H1 (cell line): ENCODE measurements at regions not wholly inside any gene's neighbourhood (a gene's known extent, or its start where the extent isn't known, plus 50 kb on each side); places are given as distances from the start of the nearest gene placed in this dataset.

Experiments
- SIN3A ChIP-seq, 2 experiments: IDR thresholded peaks in 1 of 2; conservative IDR thresholded peaks in 1 of 2; 2 replicates each; pipeline ENCODE4 v1.6.1; 2011 to 2012; ENCODE audit warnings: low read length in 2 of 2, improper control_type of control experiment in 1 of 2, low read depth in 1 of 2, mild to moderate bottlenecking in 1 of 2
- TBP ChIP-seq: IDR thresholded peaks from 2 replicates; pipeline ENCODE4 v1.6.1; 2011; ENCODE audit warnings: low read depth, low read length, improper control_type of control experiment
- YY1 ChIP-seq: IDR thresholded peaks from 2 replicates; pipeline ENCODE4 v1.6.1; 2011; ENCODE audit warnings: low read depth, mild to moderate bottlenecking, low read length

DNA sequence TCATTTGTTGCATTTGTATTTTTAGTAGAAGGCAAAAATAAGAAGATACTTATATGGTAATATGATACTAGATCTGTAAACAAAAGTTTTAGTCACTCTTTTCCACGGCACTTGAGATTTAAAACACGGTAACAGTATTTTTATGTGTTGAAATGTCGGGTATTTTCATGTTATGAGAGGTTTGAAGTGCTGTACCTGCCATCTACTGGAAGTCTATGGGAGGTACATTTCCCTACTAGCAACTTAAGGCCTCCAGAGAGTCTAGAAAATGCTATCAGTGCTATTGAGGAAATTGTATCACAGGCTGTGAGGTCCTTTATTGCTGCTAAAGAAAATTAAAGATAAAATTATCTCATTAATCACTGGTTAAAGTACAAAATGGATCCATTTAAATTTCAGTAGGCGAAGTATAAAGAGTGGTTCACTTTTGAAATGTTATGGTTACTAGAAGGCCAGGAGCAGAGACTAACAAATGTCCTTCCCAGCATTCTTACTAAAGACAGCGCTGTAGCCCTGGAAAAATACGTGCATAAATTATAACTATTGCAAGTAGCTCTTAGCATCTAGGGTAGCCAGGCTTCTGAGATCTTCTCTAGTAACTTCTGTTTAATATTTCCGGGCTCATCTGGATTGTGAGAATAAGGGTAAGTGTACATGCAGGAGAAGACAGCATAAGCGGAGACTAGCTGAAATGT lies 77.6 kb upstream of the PRKD1 start:
- TF ChIP-seq YY1 (no peak), SIN3A (conservative IDR thresholded peaks at IDR 0.05 in 1 of 2, IDR thresholded peaks at IDR 0.05 in 1 of 2; ENCODE audit: low read depth in 1 of 2, low read length in 2 of 2) (no peak), TBP (no peak)
